GM19023 (cell line): ENCODE measurements at regions not wholly inside any gene's neighbourhood (a gene's known extent, or its start where the extent isn't known, plus 50 kb on each side); places are given as distances from the start of the nearest gene placed in this dataset.
"Not testable (repeated sequence)": the region's sequence is repeated elsewhere in the genome, so short reads cannot be mapped to it uniquely, and the experiment has no call there.

Experiments used
- ATAC-seq: cut with Tn5 transposase; IDR thresholded peaks from one replicate; pipeline ENCODE4 v1.9.1; 2021; ENCODE audit warnings: mild to moderate bottlenecking, moderate library complexity; ENCODE audit not compliant: unreplicated experiment

DNA sequence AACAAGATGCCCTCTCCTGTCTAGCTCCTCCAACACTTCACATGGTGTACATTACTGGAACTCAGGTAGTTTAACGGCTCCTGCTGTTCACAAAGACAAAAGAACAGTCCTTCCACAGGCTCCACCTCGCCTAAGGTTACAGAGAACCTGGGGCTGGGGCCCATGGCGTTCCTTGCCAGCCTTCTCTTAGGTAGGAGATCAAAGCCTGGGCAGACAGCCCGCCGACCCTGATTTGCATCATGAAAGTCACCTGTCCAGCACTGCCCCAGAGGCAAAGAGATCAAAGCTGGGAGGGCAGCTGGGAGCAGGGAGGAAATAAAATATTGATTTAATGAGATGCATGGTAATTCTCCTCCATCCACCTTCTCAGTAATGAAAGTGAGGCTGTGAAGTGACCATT lies 115.0 kb upstream of the SLIT3 start:
- ATAC-seq = no peak

DNA sequence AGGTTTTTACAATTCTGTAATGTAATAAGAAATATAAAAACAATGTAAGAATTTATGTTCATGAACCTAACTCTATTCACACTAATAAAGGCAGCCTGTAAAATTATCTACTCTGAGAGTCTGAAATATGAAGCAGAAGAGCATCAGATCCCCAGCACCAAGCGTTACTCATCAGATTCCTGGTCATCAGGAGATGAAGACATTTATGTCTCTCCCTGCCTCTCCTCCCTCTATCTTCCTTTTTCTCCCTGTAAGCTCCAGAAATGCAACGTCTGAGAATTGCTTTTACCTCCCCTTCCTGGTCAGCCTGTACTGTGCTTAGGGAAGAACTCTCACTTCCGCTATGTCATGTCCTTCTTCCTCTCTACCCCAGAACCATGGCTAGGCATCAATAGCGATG lies 114.4 kb upstream of the SLIT3 start:
- ATAC-seq = no peak

DNA sequence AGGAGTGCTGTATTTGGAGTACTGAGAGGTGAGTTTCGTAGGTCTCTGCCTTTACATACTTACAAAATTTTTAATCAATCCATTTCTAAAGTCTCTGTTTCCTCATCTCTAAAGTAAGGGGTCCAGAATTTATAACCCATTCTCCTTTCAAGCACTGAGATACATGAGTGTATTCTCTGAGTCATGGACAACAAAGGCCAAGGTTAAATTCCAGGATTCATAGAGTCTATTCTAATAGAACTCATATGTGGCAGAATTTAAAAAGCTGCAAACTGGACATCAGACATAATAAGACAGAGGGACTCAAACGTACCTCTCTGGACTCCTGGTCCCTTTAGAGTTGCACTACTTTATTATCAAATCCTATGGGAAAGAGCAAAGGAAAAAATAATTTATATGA lies 112.5 kb upstream of the SLIT3 start:
- no peak for ATAC-seq

DNA sequence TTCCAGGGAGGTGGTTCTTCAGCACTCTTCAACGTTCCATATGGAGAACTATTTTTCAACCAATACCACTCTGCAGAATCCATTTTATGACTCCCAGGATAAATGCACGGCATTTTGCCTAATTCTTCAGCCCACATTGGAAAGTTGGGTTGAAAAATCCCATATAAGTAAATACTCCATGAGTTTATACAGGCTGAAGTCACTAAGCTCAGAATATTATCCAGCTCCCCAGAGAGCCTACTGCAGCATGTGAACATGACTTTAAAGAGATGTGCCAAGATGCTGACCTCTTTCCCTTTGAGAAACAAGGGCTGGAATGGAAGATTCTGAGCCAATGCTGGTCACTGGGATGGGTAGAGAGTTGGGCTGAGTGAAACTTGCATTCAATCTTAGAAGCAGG lies 111.9 kb upstream of the SLIT3 start:
- ATAC-seq = no peak

DNA sequence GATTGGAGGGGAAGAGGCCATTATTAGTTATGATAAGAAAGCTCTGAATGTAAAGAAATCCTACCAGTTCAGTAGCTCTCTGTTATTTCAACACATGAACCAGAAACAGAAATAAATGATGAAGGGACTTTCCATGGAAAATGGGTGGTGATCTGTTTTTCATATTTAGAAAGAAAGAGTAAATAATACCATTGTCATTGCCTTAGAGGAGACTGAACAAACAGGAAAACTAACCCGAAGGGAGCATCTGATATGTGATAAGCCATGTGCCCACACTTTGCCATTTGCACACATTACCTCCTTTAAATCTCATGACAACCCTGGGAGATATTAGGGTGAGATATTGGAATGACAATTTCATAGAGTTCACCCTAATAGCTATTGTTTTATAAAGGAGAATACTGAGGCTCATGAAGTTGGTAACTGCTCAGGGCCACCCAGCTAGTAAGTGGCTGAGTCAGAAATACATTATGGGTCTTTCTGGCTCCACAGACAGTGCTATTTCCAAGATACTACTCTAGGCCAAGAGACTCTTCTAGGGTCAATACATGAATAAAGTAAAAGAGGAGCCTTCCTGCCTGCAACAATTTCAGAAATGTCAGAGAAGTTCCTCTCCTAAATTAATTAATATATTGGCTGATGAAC lies 111.0 kb upstream of the SLIT3 start:
- no peak for ATAC-seq

DNA sequence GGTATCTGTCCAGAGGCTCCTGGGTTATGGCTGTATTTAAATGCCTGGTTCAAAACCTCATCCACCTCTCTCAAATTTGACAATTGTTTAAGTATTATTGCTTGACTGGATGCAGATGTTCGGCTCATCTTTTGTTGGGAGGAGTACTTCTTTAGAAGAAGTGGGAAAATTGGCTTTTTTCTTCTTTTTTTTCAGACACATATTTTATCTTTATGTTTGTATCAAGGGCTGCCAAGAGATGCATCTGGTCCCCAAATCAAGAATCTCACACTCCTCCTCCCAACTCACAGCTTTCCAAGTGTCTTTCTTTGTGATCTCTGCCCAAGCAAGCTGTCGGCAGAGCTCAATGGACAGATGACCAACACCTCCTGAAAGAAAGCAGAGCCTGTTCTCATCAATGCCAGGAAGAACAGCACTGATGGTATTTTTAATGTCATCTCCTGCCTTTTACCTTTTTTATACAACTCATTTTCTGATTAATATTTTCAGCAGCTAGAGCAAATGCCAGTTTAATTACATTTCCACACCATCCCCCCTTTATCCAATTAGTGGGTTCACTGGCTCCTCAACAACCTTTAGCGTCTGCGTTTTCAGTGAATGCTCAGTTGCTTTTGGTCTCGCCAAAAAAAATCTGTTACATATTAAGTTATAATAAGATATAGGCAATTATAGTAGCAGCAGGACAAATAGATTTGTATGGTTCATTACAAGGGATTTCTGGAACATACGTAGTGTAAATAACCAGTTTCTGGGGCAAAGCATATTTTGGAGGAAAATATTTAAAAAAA lies 110.3 kb upstream of the SLIT3 start:
- no peak for ATAC-seq

- ATAC-seq = no peak
These were observed 107.8 kb upstream of the SLIT3 start for GRCh38 chr5:169408731-169409130.

DNA sequence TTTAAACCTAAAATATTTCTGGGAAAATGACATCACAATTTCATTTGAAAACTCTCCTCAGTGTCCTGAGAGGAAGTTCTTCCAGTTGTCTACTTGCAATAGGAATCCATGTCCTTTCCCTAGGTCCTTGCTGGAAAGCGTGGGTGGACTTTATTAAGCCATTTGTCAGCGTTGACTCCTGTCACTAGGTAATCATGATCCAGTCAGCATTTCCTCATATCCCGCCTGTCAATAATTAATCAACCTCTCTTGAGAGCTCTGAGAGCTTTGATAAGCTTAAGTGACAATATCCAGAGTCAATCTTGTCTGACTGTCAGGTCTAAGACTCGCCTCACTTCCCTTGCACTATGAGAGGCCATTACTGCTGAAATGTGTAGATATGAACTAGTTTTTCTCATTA lies 107.2 kb upstream of the SLIT3 start:
- no peak for ATAC-seq

- no peak for ATAC-seq
These were observed 103.3 kb upstream of the SLIT3 start for GRCh38 chr5:169404223-169404622.

GRCh38 chr5:169398515-169398914 lies 97.6 kb upstream of the SLIT3 start:
- no peak for ATAC-seq

DNA sequence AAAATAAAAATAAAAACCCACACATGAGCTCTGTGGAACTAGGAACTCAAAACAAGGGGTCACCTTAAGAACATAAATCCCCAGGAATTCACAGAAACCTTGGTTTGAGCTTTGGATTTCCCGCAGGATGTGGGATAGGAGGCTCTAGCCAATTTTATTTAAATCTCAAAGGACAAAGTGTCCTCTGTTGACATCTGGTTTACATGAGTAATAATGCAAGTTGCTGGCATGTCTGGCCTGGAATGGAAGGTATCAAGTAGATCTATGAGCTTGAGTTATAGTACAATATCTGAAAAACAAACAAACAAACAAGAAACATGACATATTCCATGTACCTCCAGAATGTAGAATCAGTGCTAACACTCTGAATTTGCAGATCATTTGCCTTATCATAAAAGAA lies 94.2 kb upstream of the SLIT3 start:
- ATAC-seq = no peak

- no peak for ATAC-seq
These were observed 93.4 kb upstream of the SLIT3 start for GRCh38 chr5:169394371-169394770.

- ATAC-seq = no peak
These were observed 93.0 kb upstream of the SLIT3 start for GRCh38 chr5:169393907-169394306.

DNA sequence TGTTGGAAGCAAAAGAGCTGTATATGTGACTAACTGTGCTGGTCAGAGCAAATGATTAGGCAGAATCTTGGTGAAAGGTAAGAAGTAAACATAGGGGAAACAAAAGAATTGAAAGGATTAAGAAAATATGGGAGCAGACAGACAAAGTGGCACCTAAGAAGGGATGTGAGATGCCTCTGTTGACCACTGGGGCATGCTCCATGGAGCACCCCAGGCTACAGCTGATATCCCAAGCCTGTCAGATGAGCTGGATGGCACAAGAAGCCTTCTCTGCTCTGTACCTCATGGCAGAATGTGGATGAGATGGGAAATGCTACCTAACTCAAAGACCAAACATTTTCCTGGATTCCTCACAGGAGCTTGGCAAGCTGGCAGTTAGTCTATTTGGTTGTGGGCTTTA lies 89.3 kb upstream of the SLIT3 start:
- no peak for ATAC-seq

- ATAC-seq = no peak
These were observed 88.4 kb upstream of the SLIT3 start for GRCh38 chr5:169389318-169389717.

- ATAC-seq = no peak
These were observed 84.7 kb upstream of the SLIT3 start for GRCh38 chr5:169385636-169386035.

- ATAC-seq = no peak
These were observed 83.7 kb upstream of the SLIT3 start for GRCh38 chr5:169384661-169385060.

DNA sequence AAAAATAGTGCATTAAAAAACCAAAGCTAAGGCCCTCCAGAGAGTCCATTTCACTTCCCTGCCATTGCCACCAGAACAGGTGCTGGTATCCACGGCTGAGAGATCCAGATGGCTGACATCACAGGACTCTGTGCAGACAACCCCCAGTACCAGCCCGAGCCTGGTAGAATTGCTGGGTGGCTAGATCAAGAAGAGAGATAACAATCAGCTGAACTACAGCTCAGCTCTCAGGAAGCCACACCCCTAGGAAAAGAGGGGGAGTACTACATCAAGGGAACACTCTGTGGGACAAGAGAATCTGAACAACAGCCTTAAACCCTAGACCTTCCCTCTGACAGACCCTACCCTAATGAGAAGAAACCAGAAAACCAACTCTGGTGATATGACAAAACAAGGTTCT lies 73.8 kb upstream of the SLIT3 start:
- no peak for ATAC-seq

- no peak for ATAC-seq
These were observed 73.2 kb upstream of the SLIT3 start for GRCh38 chr5:169374111-169374510.

DNA sequence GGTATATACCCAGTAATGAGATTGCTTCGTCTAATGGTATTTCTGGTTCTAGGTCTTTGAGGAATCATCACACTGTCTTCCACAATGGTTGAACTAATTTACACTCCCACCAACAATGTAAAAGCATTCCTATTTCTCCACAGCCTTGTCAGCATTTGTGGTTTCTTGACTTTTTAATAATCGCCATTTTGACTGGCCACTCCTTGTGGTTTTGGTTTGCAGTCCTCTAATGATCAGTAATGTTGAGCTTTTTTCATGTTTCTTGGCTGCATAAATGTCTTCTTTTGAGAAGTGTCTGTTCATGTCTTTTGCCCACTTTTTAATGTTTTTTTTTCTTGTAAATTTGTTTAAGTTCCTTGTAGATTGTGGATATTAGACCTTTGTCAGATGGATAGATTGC lies 70.9 kb upstream of the SLIT3 start:
- ATAC-seq = not testable (repeated sequence)

- no peak for ATAC-seq
These were observed 68.2 kb upstream of the SLIT3 start for GRCh38 chr5:169369130-169369529.

- ATAC-seq = no peak
These were observed 66.9 kb upstream of the SLIT3 start for GRCh38 chr5:169367861-169368260.

DNA sequence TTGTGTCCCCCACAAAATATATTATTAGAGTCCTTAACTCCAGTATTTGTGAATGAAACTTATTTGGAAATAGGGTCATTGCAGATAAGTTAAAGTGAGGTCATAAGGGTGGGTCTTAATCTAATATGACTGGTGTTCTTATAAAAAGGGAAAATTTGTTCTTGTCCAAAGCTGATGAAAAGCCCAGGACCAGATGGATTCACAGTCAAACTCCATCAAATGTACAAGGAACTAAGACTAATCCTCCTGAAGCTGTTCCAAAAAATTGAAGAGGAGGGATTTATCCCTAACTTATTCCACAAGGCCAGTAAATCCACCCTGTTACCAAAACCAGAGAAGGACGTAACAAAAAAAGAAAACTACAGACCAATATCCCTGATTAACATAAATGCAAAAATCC lies 56.4 kb upstream of the SLIT3 start:
- ATAC-seq = no peak
